Stimulated activated CD4-positive, alpha-beta T cell treated with anti-CD3 and anti-CD28 coated beads, Interleukin-1b, Interleukin-23, amount 100 ng/mL, for 24 hours (primary cell): ENCODE measurements at regions not wholly inside any gene's neighbourhood (a gene's known extent, or its start where the extent isn't known, plus 50 kb on each side); places are given as distances from the start of the nearest gene placed in this dataset.

Source experiments
- DNase-seq, 4 experiments: peaks; one replicate each; pipeline ENCODE4 v3.0.0-alpha.2; 2020; ENCODE audit warnings: low read depth in 4 of 4, low spot score in 1 of 4

DNA sequence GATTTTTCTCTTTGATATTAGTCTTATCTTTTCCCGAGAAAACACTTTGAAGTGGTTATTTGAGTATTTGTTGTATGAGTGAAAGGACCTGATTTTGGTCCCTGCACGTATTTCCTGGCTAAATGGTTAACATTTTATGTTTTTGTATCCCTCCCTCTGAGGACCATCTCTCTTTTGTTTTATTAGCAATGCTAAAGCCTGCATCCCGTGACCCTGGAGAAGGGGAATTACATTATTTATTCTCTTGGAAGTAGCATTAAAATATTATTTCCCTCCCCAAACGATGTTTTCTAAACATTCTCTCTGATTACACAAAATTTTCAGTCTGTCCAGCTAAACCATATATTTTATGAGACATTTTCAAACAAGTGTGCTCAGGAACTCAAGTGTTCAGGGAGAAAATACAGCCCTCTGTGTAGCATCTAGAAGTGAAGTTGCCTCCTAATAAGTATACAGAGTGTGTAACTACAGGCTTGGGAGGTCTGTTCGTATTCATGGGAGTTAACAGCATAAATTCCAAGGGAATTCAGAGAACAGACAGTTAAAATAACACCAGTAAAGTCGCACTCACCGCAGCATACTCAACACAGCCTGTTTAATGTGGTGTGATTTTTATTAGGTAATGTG lies 163.8 kb upstream of the NPVF start:
- no peak for DNase-seq

DNA sequence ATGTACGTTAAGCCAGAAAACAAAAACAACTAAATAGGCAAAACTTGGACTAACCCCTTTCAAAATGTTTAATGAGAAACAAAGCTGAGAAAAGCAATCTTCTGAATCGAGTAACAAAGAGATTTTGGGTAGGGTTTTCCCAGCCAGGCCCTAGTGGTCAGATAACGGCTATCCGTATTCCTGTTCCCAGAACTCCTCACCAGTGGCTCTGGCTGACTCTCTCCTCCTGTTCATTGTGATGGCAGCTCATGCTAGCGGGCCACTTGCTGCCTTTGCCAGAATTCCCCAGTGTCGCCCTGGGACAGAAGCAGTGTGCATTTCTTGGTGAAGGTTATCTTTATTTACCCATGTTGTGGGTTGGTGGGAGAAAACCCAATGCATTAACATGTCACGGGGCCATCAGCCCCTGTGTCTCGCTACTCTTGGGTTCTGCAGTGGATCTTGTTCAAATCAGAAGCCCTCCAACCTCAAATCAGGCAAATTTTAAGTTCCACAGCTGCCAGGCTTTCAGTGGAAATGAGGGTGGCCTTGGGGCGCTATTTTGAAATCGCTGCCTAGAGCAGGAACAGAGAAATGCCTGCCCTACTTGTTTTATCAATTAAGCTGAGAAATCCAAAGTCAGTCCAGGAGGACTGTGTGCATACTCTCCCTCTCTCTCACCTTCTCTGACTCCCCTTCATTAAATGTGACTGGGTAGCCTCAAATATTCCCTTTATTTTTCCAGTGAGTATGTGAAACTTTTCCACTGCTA lies 164.5 kb upstream of the NPVF start:
- no peak for DNase-seq

DNA sequence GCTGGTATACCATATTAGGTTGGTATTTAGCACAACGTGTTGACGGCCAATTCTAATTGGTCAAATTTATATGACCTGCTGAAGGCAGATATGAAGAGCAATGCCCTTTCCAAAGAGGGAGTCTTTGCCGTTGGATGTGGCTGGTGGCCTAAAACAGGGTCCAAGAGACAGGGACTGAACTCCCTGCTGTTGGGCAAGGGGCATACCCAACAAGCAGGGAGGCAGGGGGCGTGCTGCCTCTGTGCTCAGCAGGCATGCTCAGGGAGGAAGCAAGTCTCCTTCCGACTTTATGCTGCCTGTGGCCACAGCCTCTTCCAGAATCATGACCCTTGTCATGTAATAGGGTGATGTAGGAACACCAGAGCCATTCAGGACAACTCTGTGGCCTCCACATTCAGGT lies 167.7 kb upstream of the NPVF start:
- DNase-seq: no peak

DNA sequence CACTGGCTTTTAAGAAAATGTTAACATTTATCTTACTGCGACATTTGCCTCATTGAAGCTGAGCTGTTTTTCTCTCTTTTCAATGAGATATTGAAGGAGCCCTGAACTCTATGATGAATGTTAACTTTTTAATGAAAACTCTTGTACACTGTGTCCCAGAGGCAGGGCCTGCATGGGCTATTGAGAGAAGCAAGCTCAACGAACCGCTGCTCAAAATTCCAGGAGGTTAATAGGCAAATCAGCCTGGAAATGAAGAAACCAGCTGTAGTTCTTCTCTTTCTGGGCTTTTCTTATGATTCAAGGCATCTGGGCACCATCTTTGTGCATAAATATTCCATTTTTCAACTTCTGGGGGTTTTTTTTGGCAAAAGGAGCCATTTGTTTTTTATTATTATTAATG lies 168.4 kb upstream of the NPVF start:
- no peak for DNase-seq

DNA sequence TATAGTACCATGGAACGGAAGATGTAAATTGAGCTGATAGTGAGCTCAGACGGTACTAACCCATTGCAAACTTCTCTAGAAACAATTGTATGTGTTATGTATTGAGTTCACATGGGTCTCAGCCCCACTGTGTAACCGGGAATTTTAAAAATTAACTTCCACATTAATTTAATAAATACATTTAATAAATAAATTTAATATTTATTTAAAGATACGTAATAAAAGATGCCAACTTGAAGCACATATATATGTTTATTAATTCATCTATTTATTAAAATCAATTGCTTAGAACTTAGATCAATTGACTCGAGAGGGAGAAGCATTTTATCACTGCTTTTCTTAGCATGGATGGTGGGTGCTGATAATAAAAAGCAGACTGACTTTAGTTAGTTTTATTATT lies 170.1 kb upstream of the NPVF start:
- no peak for DNase-seq

DNA sequence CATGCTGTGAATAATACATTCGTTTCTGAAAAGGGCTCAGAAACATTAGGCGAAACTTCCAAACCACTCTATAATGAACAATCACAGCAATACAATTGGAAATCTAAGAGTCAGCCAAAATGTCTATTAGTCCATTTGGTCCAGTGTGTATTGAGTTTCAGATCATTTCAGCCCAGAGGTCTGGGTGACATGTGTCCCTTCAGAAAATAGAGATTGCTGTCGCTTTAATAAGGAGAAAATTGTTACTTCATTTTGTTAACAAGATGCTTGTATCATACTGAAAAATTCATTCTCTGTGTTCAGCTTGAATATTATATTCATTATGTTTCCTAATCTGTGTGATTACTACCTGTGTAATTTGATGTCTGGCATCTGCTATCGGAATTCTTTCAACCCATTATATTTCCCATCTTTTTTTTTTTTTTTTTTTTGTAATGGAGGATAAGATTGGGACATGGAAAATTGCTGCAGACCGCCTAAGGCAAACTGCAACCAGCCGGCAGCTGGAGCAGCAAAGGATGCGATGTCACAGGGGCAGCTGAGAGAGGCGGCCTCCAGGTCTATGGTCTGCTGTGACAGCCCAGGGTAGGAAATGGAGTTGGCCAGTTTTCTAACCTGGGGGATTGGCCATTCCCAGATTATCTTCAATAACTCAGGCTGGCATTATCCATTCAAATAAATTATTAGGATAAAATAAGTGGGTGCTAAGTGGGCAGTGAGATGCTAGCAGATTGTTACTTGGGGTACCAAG lies 170.9 kb upstream of the NPVF start:
- no peak for DNase-seq

DNA sequence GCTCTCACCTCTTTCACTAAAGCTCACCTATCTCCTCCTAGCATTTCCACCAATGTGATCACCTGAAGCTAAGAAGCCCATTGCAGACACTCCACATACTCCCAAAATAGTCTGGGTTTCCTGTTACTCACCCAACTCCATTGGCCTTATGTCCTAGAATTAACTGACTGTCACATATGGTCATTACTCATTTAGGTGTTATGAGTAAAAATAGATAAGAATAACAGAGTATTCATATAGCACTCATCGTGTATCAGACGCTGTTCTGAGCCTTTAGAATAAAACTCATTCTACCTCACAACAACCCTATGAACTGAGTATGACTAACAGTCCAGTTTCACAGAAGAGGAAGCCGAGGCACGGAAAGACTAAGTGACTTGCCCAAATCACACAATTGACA lies 174.2 kb upstream of the NPVF start:
- no peak for DNase-seq

DNA sequence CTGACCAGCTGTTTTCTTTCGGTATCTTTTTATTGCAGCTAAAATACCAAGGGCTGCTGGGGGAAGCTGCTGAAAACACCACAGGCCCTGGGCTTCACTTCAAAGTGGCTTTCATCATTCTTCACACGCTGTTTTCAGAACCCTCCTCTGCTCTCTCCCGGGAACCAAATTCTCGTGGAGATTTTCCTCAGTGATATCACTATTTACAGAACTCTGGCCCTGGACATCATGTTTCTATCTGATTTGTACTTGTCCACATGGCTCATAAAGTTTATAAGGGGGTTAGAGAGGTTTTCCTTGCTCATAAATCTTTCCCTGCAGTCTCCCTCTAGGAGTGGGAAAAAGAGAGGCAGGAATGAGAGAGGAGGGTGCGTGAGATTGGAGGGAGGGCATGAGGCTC lies 177.4 kb upstream of the NPVF start:
- DNase-seq: no peak

DNA sequence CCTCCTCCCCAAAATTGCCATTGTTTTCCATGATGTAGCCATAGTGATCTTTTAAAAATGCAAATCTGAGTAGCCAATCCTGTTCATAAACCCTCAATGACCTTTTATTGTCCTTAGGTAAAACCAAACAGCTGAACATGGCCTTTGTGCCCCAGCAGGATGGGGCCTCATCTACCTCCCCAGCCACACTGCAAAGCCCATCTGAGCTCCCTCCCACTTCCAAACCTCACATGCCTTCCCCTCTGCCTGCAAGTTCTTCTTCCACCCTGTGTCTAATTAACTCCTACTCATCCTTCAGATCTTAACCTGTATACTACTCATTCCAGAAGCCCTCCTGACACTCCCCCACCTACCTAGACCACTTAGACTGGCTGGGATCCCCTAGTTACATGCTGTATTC lies 178.8 kb upstream of the NPVF start:
- DNase-seq: no peak

DNA sequence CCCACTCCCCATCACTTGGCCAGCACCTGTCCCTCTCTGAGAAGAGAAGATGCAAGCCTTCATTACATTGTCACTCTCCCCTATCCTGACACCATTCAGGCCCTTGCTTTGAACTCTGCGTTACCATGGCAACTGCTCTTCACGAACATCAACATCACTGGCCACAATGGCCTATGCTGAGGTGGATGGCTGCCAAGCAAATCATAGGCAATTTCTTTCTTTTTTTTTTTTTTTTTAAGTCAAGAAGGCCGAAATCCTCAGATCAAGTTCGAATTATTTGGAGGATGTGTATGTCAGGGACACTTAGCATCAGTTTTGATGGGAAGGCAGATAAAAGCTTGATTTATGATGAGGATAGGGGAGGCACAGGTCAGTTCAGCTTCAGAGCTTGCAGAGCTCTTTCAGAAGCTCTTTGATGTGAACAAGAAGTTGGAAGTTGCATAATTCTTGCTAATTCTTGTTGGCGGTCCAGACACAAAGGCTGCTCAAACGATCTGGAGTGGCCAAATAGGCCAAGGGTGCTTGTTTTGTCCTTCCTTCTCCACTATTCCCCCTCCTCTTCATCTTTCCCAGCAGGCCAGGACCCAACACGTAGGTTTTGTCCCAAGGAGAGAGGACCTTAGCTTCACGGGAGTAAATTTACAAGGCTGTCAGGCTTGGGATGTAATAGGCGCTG lies 179.9 kb upstream of the NPVF start:
- DNase-seq: no peak

DNA sequence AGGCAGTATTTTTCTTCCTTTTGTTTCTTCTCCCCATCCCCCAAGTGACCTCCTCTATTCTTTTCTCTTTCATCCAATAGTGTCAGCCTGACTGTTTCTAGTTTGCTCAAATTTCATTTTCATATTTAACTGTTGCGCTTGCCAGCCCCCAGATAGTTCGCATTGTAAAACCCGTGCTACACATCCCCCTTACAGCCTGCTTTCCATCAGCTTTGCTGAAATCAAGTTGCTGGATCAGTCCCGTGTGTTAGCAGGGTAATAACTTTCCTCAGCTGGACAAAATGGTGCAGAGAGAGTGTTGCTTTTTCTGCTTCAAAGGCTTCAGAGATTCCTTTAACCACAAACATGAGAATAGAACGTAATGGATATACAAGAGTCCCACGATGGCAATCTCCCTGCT lies 180.6 kb upstream of the NPVF start:
- no peak for DNase-seq

DNA sequence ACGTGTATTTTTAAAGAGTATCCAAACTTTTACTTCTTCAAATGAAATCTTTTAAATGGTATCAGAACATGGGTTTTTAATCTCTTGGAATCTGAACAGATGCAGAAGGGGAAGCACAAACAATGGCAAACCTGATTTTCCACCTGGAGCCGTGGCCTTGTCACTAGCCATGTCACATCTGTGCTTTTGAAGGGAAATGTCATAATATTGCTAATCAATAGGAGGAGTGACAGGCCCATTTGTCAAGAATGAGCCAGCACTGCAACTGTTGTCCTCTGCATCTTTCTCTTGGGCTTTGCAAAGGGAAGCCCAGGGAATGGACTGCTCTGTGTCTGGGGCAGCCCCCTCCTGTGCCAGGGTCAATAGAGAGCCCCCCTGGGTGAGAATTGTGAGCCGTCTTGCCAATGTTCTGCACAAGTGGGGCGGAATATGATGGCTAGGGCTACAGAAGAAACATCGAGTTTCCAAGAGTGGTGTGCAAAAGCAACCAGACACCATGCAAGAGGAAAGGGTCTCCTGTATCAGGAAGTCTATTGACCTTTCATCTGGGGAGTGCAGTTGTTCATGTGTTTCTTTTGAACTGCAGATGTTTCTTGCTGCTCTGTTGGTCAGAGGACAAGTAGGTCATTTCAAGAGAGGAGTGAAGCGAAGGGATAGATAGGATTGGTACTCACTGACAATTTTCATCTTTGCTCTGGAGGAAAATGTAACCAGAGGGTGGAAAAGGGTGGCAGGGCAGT lies 181.8 kb upstream of the NPVF start:
- no peak for DNase-seq

DNA sequence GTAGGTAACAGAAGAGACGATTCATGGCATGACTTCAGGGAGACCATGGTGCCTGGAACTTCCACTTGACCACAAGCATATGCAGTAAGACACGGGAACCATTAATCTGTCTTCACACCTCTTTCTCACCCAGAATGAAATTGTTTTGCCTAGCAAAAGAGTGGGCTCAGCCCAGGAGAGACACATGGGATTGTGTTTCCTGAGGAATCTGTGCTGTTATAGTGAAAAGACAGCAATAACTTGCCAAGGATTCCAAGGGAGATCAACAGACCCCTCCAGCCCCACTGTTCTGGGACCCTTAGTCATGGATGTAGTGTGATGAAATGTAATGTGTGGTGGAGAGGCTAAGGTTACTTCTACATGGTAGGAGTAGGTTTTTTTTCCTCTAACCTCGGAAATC lies 192.5 kb upstream of the NPVF start:
- no peak for DNase-seq

DNA sequence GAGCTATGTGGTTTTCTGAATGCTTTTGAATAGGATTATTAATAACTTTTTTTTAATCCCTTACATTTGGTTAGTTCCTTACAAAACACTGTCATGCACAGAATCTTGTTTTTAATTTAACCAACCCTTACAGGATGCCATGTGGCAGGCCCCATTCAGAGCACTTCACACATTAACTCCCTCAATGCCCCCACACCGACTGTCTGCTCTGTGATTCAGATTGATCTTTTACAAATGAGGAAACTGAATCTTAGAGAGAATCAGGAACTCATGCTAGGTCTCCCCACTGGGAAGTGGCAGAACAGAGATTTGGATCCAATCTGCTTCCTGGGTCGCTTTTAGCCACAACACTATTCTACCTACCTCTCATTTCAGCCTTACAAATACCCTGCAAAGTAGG lies 195.8 kb upstream of the NPVF start:
- no peak for DNase-seq

DNA sequence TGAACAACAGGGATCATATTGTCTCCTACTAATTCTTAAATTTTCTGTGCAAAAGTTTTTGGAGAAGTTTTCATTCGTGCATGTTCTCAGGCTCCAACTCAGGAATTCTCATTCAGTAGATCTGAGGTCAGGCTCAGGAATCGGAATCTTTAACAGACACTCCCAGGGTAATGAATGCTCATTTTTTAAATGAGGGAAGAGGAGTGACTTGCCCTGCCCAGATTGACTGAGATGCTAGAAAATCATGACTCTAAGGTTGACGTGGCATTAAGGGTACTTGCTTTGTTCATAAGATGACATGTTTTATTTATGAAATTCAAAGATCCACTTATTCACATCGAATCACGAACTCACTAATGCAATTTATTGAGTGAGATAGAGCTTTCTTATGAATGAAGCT lies 196.6 kb upstream of the NPVF start:
- no peak for DNase-seq

DNA sequence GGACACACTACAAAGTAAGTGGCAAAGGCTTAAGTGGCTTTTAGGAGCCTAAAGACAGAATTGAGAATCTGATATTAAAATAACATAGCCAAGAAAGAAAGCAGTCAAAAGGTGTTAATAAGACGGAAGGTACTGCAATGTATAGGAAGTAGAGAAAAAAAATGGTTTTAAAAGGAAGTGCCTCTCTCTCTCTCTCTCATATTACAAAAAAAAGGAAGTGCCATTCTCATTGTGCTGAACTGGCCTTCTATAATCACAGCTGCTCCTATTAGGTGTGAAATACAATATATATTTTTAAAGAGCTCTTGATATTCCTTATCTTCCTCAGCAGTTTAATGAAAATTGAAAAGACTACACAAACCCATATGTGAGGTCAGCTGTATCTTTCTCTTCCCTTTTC lies 199.4 kb upstream of the NPVF start:
- no peak for DNase-seq

DNA sequence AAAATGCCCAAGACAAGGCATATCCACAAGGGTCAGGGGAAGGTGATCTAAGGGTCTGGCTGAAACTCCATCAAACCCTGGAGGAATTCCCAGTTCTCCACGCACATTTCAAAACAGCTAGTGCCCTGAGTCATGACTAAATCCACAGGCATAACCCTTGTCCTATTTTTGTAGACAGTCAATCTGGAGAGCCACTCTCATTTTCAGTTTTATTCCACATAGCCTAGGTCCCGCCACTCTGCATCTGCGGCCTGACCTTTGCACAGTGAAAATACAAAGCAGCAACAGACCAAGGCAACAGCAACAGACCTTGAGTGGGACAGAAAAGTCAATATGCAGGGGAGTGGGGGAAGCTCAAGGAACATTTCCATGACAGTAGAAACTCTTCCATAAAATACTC lies 201.4 kb upstream of the NPVF start:
- DNase-seq: no peak

DNA sequence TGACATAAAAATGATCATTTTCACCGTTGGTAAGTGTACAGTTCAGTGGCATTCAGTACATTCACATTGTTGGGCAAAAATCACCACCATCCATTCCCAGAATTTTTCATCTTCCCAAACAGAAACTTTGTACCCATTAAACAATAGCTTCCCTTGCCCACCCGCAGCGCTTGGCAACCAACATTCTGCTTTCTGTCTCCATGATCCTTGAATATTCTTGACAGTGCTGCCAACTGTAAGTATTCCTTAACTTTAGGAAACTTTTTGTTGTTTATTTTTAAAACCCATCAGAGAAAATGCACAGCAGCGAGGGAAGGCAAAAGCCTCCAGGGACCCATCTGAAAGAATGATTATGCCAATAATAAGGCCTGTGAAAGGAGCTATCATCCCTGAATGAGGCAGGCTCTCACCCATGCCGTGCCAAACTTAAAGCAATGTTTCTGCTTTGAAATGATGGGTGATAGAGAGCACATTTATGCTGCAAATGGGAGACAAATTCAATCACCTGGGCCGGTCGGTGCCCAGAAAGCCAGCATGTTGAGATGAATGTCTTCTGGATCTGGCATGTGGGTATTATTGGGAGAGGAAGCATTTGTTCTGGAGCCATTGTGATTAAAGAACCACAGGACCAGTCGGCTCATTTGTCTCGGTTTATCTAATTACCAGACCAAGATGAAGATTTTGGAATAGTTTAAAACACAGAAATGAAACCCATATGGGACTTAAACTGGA lies 202.1 kb upstream of the NPVF start:
- no peak for DNase-seq

DNA sequence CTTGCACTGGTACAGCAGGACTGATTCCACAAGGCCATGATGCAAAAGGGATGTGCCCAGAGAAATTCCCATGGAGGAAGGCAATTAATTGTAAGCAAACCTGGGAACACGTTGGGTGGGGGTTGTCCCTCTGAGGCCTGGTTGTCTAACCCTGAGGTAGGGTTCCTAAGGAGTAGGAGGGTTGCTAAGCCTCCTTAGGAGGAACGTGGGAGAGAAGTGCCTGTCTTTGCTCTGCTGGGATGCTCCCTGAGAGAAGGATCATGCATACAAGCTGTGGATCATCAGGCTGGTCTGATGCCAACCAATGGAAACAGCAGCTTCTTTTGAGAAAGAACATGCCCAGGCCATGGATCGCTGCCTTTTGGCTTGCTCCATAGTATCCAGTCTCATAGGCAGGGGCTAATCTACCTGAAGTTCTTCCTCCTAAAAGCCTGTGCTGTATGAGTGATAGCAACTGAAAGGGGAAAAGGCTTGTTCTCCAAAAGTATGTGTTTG lies 203.7 kb upstream of the NPVF start:
- DNase-seq: no peak

DNA sequence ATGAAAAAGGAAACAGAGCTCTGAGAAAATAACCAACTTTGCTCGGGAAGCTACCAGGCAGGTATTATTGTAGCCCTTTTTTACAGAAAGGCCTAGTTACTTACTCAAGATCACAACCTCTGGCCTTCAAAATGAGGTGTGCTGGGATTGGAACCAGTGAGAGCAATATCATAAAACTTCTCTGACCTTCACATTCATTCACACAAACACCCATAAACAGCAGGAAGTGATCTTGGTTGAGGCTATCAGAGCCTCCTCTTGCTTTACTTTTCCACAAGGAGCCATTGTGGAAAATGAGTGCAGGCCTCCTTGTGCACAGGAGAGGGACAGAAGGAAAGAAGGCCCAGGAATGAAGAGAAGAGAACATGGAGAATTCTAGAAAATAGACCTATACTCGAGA lies 204.5 kb upstream of the NPVF start:
- no peak for DNase-seq
